ENCODE measurements at regions not wholly inside any gene's neighbourhood (a gene's known extent, or its start where the extent isn't known, plus 50 kb on each side); places are given as distances from the start of the nearest gene placed in this dataset.
"Not testable (repeated sequence)": the region's sequence is repeated elsewhere in the genome, so short reads cannot be mapped to it uniquely, and the experiment has no call there.

DNA sequence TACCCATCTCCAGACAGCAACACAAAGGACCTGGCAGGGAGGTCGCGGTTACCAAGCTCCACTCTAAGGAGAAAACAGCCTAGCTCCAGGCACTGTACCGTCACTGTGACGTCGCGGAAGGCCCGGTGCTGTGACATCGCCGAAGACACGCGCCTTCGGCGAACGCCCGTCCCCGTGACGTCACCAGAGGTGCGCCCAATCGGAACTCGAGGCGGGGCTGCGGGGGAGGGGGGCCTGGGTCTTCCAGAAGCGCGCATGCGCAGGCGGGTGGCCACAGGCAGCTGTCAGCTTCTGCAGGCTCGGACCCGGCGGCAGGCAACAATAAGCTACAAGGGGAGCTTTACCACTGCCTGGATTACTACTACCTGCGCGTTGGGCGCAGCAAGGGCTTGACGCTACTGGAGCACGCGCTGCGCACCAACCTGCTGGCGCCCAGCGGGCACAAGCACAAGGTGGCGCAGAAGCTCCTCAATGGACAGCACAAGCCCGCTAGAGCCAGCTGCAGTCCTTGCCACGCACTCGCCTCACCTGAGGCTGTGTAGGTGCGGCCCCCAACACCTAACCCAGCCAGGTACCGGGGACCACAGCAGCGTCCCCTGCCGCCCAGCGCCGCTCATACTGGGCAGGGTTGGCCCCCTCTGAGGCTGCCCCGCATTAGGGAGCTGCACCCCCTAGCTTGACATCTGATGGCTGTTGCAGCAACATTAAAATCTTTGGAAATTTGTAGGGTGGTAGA lies 208.4 kb downstream of the TPST1 start:
- DNase-seq, result no peak

DNA sequence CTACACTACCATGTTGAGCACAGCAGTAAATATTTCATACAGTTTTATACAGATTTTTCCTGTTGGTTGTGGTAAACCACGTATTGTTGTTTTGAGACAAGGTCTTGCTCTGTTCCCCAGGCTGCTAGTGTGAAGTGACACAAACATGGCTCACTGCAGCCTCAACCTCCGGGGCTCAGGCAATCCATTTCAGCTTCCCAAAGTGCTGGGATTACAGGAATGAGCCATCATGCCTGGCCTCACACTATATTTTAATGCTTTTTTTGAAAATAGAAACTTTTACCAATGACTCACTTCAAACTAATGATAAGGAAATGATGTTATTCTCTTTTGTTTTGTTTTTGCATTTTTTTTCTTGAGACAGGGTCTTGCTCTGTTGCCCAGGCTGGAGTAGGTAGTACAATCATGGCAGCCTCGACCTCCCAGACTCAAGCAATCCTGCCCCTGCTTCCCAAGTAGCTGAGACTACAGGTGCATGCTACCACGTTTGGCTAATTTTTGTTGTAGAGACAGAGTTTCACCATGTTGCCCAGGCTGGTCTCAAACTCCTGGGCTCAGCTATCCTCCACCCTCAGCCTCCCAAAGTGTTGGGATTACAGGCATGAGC lies 210.6 kb downstream of the TPST1 start:
- DNase-seq, result no peak

GRCh38 chr7:66418537-66418936 lies 210.1 kb upstream of the KCTD7 start:
- DNase-seq, result no peak

DNA sequence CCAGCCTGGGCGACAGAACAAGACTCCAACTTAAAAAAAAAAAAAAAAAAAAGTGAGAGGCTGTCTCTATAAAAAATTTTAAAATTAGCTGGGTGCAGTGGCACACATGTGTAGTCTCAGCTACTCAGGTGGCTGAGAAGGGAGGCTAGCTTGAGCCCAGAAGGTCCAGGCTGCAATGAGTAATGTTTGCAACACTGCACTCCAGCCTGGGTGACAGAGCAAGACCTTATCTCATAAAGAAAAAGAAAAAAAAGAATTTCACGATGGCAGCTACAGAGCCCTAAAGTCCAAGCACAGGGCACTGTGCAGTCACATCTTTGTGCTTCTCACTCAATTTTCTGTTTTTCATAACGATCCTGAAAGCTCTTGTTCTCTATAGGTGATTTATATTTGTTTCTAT lies 209.5 kb upstream of the KCTD7 start:
- no peak for DNase-seq

GRCh38 chr7:66421830-66422475 lies 206.7 kb upstream of the KCTD7 start:
- DNase-seq, result no peak

DNA sequence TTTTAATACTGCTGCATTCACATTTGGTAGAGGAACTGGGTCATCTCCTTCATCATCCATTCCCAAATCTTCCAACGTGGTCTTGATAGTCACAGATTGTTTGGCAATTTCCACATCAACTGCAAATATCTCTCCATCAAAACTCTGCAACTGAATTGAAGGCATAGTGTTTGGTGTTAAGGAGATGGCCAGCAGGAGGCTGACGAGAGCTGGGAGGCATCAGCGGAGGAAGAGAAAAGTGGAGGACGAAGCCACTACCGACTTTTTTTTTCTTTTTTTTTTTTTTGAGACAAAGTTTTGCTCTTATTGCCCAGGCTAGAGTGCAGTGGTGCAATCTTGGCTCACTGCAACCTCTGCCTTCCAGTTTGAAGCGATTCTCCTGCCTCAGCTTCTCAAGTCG lies 205.0 kb upstream of the KCTD7 start:
- no peak for DNase-seq

DNA sequence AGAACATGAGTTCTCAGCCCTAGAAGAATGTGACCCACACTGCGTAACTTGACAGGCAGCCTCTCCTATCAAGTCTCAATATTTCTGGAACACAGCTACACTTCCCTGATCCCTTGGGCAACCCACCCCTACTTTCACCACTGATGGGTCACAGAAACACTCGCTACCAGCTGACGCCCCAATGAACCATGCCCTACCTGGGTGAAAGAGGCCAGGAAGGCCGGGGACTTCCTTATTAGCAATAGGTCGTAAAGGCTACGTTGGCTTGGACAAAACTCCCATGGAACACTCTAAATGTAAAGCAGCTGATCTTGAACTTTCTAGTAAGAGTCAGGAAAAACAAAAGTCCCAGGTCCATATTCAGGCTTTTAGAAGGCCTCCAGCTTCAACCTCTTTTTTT lies 202.3 kb upstream of the KCTD7 start:
- DNase-seq, result no peak

DNA sequence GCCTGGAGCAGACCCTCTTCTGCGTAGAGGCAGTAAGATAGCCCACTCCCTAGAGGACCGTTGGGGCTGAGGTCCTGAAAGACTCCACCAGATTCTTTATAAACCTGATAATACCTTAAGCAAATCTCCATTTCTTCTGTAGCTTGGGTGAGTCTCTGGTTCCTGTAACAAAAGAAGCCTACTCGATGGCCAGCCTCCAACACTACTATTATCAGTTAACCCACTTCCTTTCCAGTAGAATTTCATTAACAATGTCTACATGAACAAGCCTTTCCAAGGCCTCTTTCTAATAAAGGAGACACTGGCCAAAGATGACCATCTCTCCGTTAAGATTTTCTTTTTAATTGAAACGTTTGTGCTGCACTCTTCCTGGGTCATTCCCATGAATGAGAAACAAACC lies 201.7 kb upstream of the KCTD7 start:
- no peak for DNase-seq

DNA sequence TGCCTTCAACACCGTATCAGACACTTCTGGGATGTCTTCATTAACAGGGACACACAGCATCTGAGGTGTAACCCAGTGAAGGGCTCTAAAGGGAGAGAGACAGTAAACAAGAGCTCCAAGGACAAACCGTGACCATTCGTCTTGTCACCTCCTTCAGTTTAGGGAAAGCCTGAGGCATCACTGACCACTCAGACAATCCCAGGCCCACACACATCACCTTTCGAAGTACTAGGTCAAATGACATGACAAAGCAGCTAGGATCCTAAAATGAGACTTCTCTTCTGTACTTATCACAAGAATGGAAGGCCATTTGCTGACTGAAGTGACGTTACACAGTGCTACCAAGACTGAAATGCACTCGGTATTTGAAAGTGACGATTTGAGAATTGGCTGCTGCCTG lies 200.7 kb upstream of the KCTD7 start:
- no peak for DNase-seq

DNA sequence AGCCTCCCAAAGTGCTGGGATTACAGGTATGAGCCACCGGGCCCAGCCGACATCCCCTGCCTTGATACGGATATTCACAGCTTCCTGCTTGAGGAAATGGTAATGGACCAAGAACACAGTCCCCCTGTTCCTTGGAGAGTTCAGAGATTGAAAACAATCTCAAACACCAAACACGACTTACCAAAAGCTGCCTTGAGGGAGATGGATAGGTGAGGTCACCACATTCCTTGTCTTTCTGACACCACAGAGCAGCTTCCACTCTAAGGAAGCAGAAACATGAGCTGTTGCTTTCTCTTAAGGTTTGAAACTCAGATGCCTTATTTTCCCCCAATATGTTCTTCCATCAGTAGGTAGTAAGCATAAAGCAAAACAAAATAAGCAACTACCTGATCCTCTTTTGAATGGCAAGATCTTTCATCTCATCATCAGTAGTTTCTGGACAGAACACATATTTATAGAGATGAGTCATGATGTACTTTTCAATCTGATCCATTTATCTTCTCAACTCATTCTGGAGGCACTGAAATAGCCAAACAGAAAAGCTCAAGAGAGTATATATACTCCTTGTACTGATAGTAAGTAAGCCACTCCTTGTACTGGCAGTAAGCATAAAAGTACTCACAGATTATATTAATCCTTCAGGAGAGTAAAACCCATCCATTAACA lies 199.1 kb upstream of the KCTD7 start:
- no peak for DNase-seq

- no peak for DNase-seq
Measured at GRCh38 chr7:66430164-66430545, 198.5 kb upstream of the KCTD7 start.

DNA sequence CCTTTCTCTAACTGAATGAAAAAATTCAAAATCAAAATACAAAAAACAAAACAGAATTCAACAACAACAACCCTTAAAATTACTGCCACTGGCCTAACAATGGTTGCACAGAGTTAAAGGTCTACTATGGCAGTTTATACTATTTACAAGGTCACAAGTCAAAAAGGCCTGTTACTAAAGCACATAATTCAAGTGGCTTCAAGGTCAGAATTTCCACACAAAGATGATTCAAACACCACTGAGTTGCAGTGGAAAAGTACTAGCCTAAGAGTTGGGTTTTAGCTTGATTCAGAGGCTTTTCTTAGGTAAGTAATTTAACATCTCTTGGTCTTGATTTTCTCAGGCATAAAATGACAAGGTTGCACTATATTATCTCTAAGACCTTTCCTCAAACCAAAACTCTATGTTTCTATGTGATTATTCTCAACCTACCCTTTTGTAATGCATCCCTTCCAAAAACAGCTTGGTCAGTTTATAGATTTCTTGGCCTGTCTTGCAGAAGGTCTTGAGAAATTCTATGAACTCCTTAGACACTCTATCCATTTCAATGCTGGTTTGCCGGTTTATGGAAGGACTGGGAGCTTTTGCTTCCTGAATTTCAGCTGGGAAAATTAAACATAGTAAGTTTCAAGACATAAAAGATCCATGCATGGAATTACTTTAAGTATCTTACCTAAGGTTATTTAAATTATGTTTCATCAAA lies 189.8 kb upstream of the KCTD7 start:
- not testable (repeated sequence) for DNase-seq

DNA sequence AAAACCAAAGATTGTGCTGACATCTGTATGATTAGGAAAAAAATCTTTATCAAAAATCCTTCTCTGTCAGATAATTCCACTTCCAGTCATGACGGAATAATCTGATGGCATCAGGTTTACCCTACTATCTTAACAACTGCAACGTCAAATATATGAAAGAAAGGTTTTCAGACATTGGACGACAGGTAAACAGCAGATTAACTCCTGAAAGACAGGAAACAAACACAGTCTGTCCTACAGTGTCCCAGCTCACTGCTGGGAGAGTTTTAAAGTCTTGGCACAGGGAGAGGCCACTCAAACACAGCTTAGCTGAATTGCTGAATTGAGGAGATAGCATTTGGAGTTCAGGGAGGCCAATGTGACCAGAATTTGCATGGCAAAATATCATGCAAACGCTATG lies 186.3 kb upstream of the KCTD7 start:
- no peak for DNase-seq

GRCh38 chr7:66443946-66444345 lies 184.7 kb upstream of the KCTD7 start:
- DNase-seq, result no peak

DNA sequence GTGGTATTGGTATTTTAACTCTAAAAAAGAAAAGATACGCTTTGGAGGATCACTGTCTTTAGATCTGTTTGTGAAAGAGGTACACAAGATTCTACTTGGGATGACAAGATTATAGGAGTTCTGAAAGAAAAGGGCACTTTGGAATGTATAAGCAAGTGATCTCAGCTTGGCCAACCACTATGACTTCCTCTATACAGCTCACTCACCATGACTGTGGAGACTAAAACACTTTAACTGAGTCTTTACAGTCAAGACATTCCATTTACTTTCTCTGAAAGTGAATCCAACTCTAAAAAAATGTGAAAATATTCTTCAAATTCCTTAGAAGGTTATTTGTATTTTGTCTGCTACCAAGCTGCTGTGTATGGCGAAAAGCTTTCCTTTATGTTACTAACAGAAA lies 181.7 kb upstream of the KCTD7 start:
- not testable (repeated sequence) for DNase-seq

GRCh38 chr7:66450814-66451213 lies 177.9 kb upstream of the KCTD7 start:
- not testable (repeated sequence) for DNase-seq

DNA sequence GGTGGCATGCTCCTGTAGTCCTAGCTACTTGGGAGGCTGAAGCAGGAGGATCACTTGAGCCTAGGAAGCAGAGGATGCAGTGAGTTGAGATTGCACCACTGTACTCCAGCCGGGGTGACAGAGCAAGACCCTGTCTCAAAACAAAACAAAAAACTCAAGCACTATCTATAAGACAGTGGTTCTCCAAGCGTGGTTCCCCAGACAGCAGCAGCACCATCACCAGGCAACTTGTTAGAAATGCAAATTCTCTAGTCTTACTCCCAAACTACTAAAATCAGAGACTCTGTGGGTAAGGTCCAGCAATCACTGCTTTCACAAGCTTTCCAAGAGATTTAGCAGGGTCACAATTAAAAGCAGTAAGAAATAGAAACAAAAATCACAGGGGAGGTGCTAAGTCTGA lies 177.0 kb upstream of the KCTD7 start:
- not testable (repeated sequence) for DNase-seq

DNA sequence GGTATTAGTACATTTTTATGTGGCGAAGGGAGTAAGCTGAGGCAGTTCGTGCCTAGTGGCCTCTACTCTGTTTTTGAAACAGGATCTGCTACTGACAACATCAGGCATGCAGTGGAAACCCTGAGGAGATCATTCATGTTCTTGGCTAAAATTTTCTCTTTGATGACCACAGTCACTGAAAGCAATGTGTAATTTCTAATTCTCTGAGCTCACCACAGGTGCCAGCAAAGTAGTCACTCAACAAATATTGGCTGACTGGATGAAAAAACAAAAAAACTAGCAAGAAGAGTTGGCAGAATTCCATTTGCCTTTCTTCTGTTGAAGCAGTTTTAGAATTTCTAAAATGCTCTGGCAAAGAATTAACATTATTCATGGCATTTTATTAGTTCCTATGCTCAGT lies 176.5 kb upstream of the KCTD7 start:
- no peak for DNase-seq

DNA sequence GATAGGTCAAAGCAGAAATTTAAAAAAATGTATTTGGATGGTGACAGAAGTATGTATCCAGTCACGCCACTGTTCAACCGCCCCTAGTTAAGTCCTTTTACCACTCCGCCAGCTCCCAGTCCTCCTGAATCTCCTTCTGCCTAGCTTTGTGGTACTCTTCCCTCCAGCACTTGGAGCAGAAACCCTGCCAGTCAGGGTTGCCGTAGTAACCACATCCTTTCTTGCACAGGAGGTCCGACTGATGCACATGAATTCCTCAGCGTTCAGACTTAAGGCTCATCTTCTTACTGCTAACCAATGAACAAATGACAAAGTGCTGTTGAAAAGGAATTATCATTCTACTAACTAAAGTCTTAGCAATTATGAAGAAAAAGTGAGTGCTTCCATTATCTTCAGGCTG lies 175.3 kb upstream of the KCTD7 start:
- DNase-seq, result no peak

DNA sequence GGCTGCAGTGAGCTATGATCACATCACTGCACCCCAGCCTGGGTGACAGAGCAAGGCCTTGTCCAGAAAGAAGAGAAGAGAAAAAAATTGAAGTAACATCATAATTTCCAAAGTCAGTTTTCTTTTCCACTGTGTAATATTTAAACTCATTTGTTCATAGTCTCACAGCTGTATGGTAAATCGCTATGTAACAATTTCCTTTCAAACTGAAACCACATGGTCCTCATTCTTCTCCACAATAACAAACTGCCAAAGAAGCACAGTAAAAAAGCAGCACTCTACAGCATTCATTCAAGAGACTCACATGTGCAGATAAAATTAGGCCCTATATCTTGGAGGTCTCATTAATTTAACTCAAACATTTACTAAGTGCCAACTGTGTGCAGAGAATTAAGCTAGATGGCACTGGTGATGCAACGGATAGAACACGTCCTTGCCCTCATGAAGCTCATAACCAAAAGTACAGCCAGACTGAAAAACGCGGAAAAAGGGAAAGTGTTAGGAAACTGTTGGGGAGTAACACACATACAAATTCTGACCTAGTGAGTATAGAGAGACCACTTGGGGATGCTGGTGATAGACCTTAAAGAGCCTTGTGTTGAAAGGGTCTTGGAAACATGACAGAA lies 174.0 kb upstream of the KCTD7 start:
- no peak for DNase-seq

DNA sequence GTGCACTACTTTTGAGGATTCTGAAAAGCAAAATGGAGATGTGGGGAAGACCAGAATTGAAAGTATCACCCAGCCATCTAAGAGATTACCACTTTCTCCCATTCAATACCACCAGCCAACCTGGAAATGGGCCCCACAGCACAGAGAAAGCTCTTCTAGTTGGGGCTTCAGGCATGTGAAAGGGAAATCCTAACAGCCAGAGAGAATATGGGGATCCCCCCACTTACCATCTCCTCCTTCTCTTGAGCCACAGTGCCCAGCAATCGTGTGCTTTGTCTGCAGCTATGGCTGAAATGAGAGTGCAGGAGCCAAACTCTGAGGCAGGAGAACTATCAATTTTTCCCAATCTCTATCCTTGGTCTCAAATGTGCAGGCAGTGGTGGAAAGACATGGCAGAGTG lies 173.2 kb upstream of the KCTD7 start:
- DNase-seq, result not testable (repeated sequence)

- DNase-seq, result not testable (repeated sequence)
Measured at GRCh38 chr7:66456431-66456830, 172.2 kb upstream of the KCTD7 start.

DNA sequence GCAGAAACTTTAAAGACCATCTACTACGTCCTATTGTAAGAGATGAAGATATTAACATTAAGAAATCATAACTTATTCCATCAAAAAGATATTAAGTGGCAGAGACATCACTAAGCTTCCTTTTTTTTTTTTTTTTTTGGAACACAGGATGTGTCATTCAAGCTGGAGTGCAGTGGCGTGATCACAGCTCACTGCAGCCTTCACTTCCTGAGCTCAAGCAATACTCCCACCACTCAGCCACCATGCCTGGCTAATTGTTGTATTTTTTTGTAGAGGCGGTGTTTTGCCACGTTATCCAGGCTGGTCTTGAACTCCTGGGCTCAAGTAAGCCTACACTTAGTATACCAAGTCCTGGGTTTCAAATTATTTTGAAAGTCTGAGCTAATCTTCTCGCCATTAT lies 169.7 kb upstream of the KCTD7 start:
- not testable (repeated sequence) for DNase-seq

Measured in NK-92 treated with Interleukin-12 subunit alpha and Interleukin-12 subunit beta, amount 100 ng/mL, for 24 hours (cell line).